ENCODE measurements at regions not wholly inside any gene's neighbourhood (a gene's known extent, or its start where the extent isn't known, plus 50 kb on each side); places are given as distances from the start of the nearest gene placed in this dataset.

GRCh38 chr12:24409868-24410267 is 460.4 kb upstream of the SOX5 start:
- ATAC-seq (ENCODE audit: low read depth) = no peak
- no peak overlapping the region for H3K4me2 ChIP-seq (replicated peaks; ENCODE audit: low read depth, low read length, poor library complexity, severe bottlenecking)
- H3K27ac ChIP-seq (ENCODE audit: low read length in 2 of 2) = no peak overlapping the region
- no peak overlapping the region for H2AFZ ChIP-seq (ENCODE audit: insufficient read depth, low read depth, low read length, poor library complexity, severe bottlenecking)
- no peak overlapping the region for H3K4me3 ChIP-seq (ENCODE audit: control extremely low read depth in 1 of 5, extremely low read depth in 1 of 5, insufficient read depth in 1 of 5, low read depth in 2 of 5, low read length in 4 of 5)
- H3K27me3 ChIP-seq (replicated peaks in 1 of 4; ENCODE audit: control extremely low read depth in 1 of 4, control insufficient read depth in 3 of 4, insufficient read depth in 4 of 4, low read length in 3 of 4) = no peaks in the 10 kb centered on the region
- WGBS (ENCODE audit: insufficient coverage) = 100% methylated on average over 2 of the region's 5 CpGs
- H3K79me2 ChIP-seq (ENCODE audit: control insufficient read depth, insufficient read depth, low read length) = no peaks in the 10 kb centered on the region
- no peaks in the 10 kb centered on the region for H4K20me1 ChIP-seq (ENCODE audit: control insufficient read depth, insufficient read depth, low read length, poor library complexity, severe bottlenecking)
- no peak overlapping the region for H3K4me3 Mint-ChIP-seq
- no peak overlapping the region for H3K27ac Mint-ChIP-seq
- H3K4me1 Mint-ChIP-seq = peaks cover 37% of the 10 kb centered on the region
- H3K9me3 ChIP-seq (ENCODE audit: control extremely low read depth in 1 of 3, control insufficient read depth in 2 of 3, insufficient read depth in 1 of 3, low read length in 2 of 3) = no peaks in the 10 kb centered on the region
- H3K9me3 Mint-ChIP-seq (ENCODE audit: insufficient read depth) = peaks cover 2% of the 10 kb centered on the region
- no peaks in the 10 kb centered on the region for H3K36me3 ChIP-seq (replicated peaks in 1 of 2; ENCODE audit: control extremely low read depth in 1 of 2, control insufficient read depth in 1 of 2, extremely low read depth in 1 of 2, insufficient read depth in 2 of 2, low read length in 1 of 2)
- H3K9ac ChIP-seq (ENCODE audit: low read length) = no peak overlapping the region
- TF ChIP-seq CTCF (IDR thresholded peaks at IDR 0.05) (no peak), EZH2 (IDR thresholded peaks at IDR 0.05; ENCODE audit: borderline replicate concordance, insufficient read depth, low read depth, low read length, poor library complexity, severe bottlenecking) (no peak)
- POLR2A ChIA-PET = no interaction called here
- no peak for DNase-seq
- no peaks in the 10 kb centered on the region for H3K27me3 Mint-ChIP-seq
- H3K4me1 ChIP-seq (ENCODE audit: control insufficient read depth in 2 of 2, insufficient read depth in 2 of 2, low read length in 2 of 2) = peaks cover 17 to 21% of the 10 kb centered on the region in 2 donors
- intact Hi-C loops (cut with micrococcal nuclease) = no loop called here
- CTCF ChIA-PET = no interaction called here

DNA sequence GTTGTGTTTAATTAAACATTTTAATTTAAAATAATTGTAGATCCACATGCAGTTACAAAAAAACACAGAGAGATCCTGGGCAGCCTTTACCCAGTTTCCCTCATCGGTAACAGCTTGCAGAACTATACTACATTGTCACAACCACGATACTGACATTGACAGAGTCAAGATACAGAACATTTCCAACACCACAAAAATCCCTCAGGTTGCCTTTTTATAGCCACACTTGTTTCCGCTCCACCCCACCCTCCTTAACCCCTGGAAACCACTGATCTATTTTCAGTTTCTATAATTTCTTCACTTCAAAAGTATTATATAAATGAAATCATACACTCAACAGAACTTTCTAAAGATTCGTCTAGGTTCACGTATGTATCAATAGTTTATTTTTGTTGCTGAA is 458.8 kb upstream of the SOX5 start:
- DNase-seq (no peak), ATAC-seq (ENCODE audit: low read depth) (no peak)
- H3K79me2 ChIP-seq (ENCODE audit: control insufficient read depth, insufficient read depth, low read length) = no peaks in the 10 kb centered on the region
- peak overlapping the region; percentile 46 for H3K4me2 ChIP-seq (replicated peaks; ENCODE audit: low read depth, low read length, poor library complexity, severe bottlenecking)
- POLR2A ChIA-PET = no interaction called here
- intact Hi-C loops (cut with micrococcal nuclease) = no loop called here
- H3K27me3 ChIP-seq (replicated peaks in 1 of 4; ENCODE audit: control extremely low read depth in 1 of 4, control insufficient read depth in 3 of 4, insufficient read depth in 4 of 4, low read length in 3 of 4) = no peaks in the 10 kb centered on the region
- peak overlapping the region; percentile 29 for H3K9ac ChIP-seq (ENCODE audit: low read length)
- no peak overlapping the region for H3K27ac Mint-ChIP-seq
- H2AFZ ChIP-seq (ENCODE audit: insufficient read depth, low read depth, low read length, poor library complexity, severe bottlenecking) = peak overlapping the region; percentile 23
- 8% methylated on average over 2 of the region's 5 CpGs for WGBS (ENCODE audit: insufficient coverage)
- peaks cover 2% of the 10 kb centered on the region for H3K9me3 Mint-ChIP-seq (ENCODE audit: insufficient read depth)
- no peak for TF ChIP-seq CTCF (IDR thresholded peaks at IDR 0.05)
- no peak for TF ChIP-seq EZH2 (IDR thresholded peaks at IDR 0.05; ENCODE audit: borderline replicate concordance, insufficient read depth, low read depth, low read length, poor library complexity, severe bottlenecking)
- CTCF ChIA-PET = no interaction called here
- H3K36me3 ChIP-seq (replicated peaks in 1 of 2; ENCODE audit: control extremely low read depth in 1 of 2, control insufficient read depth in 1 of 2, extremely low read depth in 1 of 2, insufficient read depth in 2 of 2, low read length in 1 of 2) = no peaks in the 10 kb centered on the region
- H3K4me3 ChIP-seq (ENCODE audit: control extremely low read depth in 1 of 5, extremely low read depth in 1 of 5, insufficient read depth in 1 of 5, low read depth in 2 of 5, low read length in 4 of 5) = peak overlapping the region in 1 of 5 experiments; percentile 40
- no peak overlapping the region for H3K27ac ChIP-seq (ENCODE audit: low read length in 2 of 2)
- H3K27me3 Mint-ChIP-seq = no peaks in the 10 kb centered on the region
- H3K4me1 ChIP-seq (ENCODE audit: control insufficient read depth in 2 of 2, insufficient read depth in 2 of 2, low read length in 2 of 2) = peaks cover 9 to 14% of the 10 kb centered on the region in 2 donors
- peaks cover 27% of the 10 kb centered on the region for H3K4me1 Mint-ChIP-seq
- H3K9me3 ChIP-seq (ENCODE audit: control extremely low read depth in 1 of 3, control insufficient read depth in 2 of 3, insufficient read depth in 1 of 3, low read length in 2 of 3) = no peaks in the 10 kb centered on the region
- no peaks in the 10 kb centered on the region for H4K20me1 ChIP-seq (ENCODE audit: control insufficient read depth, insufficient read depth, low read length, poor library complexity, severe bottlenecking)
- peak overlapping the region; percentile 44 for H3K4me3 Mint-ChIP-seq
